ENCODE measurements at regions not wholly inside any gene's neighbourhood (a gene's known extent, or its start where the extent isn't known, plus 50 kb on each side); places are given as distances from the start of the nearest gene placed in this dataset.

GRCh38 chr20:48387675-48388074 is 440.1 kb downstream of the PREX1 start:
- no peak for TF ChIP-seq TEAD4 (IDR thresholded peaks at IDR 0.05)
- no peak for TF ChIP-seq TAF1 (IDR thresholded peaks at IDR 0.05; ENCODE audit: low read depth)
- TF ChIP-seq USF1 (IDR thresholded peaks at IDR 0.05) = no peak
- TF ChIP-seq NFIC (IDR thresholded peaks at IDR 0.05) = no peak
- no peak for TF ChIP-seq CEBPB (IDR thresholded peaks at IDR 0.05)
- TF ChIP-seq, protein P1, sequence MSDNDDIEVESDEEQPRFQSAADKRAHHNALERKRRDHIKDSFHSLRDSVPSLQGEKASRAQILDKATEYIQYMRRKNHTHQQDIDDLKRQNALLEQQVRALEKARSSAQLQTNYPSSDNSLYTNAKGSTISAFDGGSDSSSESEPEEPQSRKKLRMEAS (IDR thresholded peaks at IDR 0.05) = no peak
- no peak for TF ChIP-seq ZBTB7A (IDR thresholded peaks at IDR 0.05; ENCODE audit: low read depth)
- no peak for TF ChIP-seq EP300 (IDR thresholded peaks at IDR 0.05; ENCODE audit: borderline replicate concordance)
- no peak for TF ChIP-seq TCF12 (IDR thresholded peaks at IDR 0.05; ENCODE audit: low read depth)
- TF ChIP-seq YY1 (IDR thresholded peaks at IDR 0.05; ENCODE audit: low read depth) = no peak

All from Ishikawa (cell line).